ENCODE measurements at regions not wholly inside any gene's neighbourhood (a gene's known extent, or its start where the extent isn't known, plus 50 kb on each side); places are given as distances from the start of the nearest gene placed in this dataset.
A peak's percentile ranks its signal among the peaks of the same experiment; 100 is the strongest.

DNA sequence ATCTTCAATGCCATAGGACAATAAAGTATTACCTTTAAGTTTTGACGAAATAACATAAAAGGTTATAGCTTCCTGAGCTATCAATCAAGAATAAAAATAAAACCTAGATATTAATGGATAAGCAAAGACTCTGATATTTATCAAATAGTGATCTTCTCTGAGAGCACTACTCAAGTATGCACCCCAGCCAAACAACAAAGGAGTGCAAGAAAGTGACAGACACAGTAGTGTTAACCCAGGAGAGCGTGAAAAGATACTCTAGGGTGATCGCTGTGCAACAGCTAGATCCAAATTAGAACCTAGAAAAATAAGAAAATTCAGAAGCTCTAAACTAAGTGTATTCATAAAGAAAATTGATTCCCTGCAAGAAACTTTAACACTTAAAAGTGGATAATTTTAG is 83.5 kb upstream of the CDYL start:
- Histone ChIP-seq H3K27me3 (no peaks in the 10 kb centered on the region), H3K36me3 (no peaks in the 10 kb centered on the region), H3K4me3 (no peak overlapping the region), H3K9me3 (peaks cover 0 to 17% (median 5%) of the 10 kb centered on the region in 11 donors), H3K4me1 (peaks cover 0 to 13% (median 0%) of the 10 kb centered on the region in 9 donors), H3K27ac (no peak overlapping the region)
- WGBS, 2 donors, result 97% methylated on average over 3 of the region's 3 CpGs
- no peak for DNase-seq
- no peak for ATAC-seq
- intact Hi-C loops (cut with DNase I), result no loop called here
- no peak for TF ChIP-seq CTCF (IDR thresholded peaks at IDR 0.05)

DNA sequence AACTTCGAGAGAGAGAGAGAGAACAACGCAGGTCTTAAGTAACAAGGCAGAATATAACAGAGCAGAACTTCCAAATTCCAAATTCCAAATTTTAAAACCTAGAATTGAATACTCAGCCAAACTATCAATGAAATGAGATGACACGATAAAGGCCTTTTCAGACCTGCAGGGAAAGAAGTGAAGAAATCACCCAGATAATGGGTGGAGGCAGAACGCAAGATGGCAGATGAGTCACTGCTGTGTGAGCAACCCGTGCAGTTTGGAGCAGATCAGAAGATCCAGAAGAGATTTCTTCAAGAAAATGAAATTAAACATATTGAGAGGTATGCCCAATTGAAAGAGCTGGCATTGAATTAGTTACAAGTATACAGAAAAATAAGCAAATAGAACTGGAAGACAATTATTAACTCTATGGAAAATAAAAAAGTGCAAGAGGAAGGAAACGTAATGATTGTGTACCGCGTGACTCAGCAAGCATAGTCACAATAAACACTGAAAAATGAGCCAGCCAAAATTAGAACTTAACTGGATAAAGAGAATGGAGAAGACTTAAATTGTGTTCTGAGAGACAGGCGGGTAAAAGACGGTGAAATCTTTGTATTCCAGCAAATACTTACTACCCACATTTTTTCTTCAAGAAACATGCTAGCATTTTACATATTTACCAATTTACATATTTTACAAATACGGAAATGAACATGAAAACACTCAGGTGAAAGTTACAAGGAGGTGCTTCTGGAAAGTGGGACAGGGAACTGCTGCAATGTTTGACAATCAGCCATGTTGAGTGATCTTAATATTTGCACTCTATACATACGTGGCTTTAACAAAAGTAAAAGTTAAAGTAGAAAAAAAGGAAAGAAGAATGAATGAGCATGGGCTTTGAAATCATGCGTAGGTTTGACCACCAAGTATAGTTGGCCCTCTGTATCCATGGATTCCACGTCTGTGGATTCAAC is 87.9 kb upstream of the CDYL start:
- Histone ChIP-seq H3K4me1 (peaks cover 0 to 14% (median 0%) of the 10 kb centered on the region in 9 donors), H3K36me3 (no peaks in the 10 kb centered on the region), H3K27ac (peak overlapping the region in 1 of 10 donors; percentile 58), H3K4me3 (peak overlapping the region in 1 of 10 donors; percentile 10), H3K27me3 (no peaks in the 10 kb centered on the region), H3K9me3 (peaks cover 0 to 17% (median 5%) of the 10 kb centered on the region in 11 donors)
- intact Hi-C loops (cut with DNase I), result no loop called here
- DNase-seq (no peak), ATAC-seq (peak in 1 of 8 donors; percentile 41)
- 74 to 80% methylated on average over 14 of the region's 14 CpGs for WGBS, 2 donors
- TF ChIP-seq CTCF (IDR thresholded peaks at IDR 0.05), result no peak

DNA sequence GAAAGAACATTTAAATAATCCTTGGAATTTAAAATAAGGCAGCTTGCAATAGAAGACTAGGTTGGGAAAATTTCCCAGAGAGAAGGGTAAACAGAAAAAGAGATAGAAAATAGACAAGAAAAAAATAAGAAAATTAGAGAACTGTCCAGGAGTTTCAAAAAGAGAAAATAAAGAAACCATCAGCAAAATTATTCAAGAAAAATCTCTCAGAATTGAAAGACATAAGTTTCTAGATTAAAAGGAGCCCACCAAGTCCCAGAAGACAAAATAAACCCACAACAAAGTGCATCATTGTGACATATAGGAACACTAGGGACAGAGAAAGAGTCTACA is 88.6 kb upstream of the CDYL start:
- no peaks in the 10 kb centered on the region for H3K36me3 ChIP-seq
- no peak for DNase-seq
- intact Hi-C loops (cut with DNase I), result no loop called here
- no peak for TF ChIP-seq CTCF (IDR thresholded peaks at IDR 0.05)
- ATAC-seq, result no peak
- peak overlapping the region in 1 of 10 donors; percentile 58 for H3K27ac ChIP-seq
- H3K4me1 ChIP-seq, result peaks cover 0 to 13% (median 0%) of the 10 kb centered on the region in 9 donors
- H3K9me3 ChIP-seq, result peaks cover 0 to 12% (median 0%) of the 10 kb centered on the region in 11 donors
- no peak overlapping the region for H3K4me3 ChIP-seq
- no peaks in the 10 kb centered on the region for H3K27me3 ChIP-seq

DNA sequence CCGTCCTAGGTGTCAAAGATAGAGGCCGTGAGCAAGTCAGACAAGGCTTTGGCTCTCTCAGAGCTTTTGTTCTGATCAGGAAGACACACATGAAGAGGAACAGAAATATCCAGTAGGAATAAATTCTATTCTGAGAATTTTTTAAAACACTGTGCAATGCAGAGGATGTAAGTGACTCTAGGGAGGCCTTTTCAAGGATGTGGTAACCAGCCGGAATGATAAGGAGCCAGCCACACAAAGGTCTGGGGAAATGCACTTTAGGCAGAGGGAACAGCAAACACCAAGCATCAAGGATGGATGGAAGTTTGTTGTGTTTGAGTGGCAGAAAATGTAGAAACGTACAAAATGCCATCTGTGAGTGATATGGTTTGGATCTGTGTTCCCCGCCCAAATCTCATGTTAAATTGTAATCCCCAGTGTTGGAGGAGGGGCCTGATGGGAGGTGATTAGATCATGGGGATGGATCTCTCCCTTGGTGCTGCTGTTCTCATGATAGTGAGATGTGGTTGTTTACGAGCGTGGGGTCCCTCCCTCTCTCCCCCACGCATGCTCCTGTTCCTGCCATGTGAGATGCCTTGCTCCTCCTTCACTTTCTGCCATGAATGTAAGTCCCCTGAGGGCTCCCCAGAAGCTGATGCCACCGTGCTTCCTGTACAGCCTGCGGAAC is 93.6 kb upstream of the CDYL start:
- Histone ChIP-seq H3K4me3 (no peak overlapping the region), H3K9me3 (no peaks in the 10 kb centered on the region), H3K27me3 (no peaks in the 10 kb centered on the region), H3K4me1 (peaks cover 0 to 8% (median 0%) of the 10 kb centered on the region in 9 donors), H3K36me3 (no peaks in the 10 kb centered on the region), H3K27ac (no peak overlapping the region)
- DNase-seq (no peak), ATAC-seq (peak in 1 of 8 donors; percentile 12)
- intact Hi-C loops (cut with DNase I), result no loop called here
- no peak for TF ChIP-seq CTCF (IDR thresholded peaks at IDR 0.05)
- WGBS, 2 donors, result 71% methylated on average over 10 of the region's 10 CpGs

Measured in heart right ventricle (tissue), 16 donors.